SU-DHL-6 (cell line): ENCODE measurements at regions not wholly inside any gene's neighbourhood (a gene's known extent, or its start where the extent isn't known, plus 50 kb on each side); places are given as distances from the start of the nearest gene placed in this dataset.

Experiments
- CTCF ChIP-seq: fragments of 200-600 bp; sonication (generic); IDR thresholded peaks from one replicate; pipeline ENCODE4 v1.5.1; 2017; ENCODE audit warnings: antibody characterized with exemption, mild to moderate bottlenecking, low read length, moderate library complexity; ENCODE audit not compliant: insufficient read depth, poor library complexity, severe bottlenecking
- EZH2phosphoT487 ChIP-seq: fragments of 200-600 bp; sonication (generic), shearing (Covaris generic); conservative IDR thresholded peaks from 2 replicates; pipeline ENCODE4 v1.6.1; 2018; ENCODE audit warnings: mild to moderate bottlenecking, antibody characterized with exemption, low read length, moderate library complexity, mixed read lengths

DNA sequence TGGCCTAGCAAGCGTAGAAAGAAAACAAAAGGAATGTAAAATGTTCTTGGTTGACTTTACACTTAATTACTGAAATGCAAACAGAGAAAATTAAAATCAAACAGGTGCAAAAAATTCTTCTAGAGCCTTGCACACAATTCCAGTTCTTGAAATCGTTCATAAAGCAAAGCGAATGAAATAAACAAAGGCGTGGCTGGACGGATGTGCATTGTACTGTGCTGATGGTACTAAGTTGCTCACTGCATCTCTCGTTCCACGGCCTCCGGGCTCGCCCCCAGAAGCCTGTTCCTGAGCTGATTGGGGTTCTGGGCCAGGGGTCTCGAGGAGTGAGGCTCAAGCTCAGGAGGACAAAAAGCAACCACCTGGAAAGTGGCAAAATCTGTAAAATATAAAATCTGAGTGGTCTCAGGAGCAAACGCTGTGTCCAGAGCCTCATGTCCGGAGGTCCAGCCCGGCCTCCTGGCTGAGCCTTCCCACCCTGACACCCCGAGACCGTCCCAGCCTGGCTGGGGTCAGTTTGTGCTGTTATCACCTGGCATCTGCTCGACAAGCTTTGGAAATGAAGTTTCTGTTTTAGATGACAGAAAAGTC, 71.3 kb downstream of the TTLL2 start:
- TF ChIP-seq CTCF (no peak), EZH2phosphoT487 (no peak)
